ENCODE measurements at regions not wholly inside any gene's neighbourhood (a gene's known extent, or its start where the extent isn't known, plus 50 kb on each side); places are given as distances from the start of the nearest gene placed in this dataset.
"Not testable (repeated sequence)": the region's sequence is repeated elsewhere in the genome, so short reads cannot be mapped to it uniquely, and the experiment has no call there.

- no peak for DNase-seq (ENCODE audit: low spot score)
- TF ChIP-seq, protein P1, sequence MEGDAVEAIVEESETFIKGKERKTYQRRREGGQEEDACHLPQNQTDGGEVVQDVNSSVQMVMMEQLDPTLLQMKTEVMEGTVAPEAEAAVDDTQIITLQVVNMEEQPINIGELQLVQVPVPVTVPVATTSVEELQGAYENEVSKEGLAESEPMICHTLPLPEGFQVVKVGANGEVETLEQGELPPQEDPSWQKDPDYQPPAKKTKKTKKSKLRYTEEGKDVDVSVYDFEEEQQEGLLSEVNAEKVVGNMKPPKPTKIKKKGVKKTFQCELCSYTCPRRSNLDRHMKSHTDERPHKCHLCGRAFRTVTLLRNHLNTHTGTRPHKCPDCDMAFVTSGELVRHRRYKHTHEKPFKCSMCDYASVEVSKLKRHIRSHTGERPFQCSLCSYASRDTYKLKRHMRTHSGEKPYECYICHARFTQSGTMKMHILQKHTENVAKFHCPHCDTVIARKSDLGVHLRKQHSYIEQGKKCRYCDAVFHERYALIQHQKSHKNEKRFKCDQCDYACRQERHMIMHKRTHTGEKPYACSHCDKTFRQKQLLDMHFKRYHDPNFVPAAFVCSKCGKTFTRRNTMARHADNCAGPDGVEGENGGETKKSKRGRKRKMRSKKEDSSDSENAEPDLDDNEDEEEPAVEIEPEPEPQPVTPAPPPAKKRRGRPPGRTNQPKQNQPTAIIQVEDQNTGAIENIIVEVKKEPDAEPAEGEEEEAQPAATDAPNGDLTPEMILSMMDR (IDR thresholded peaks at IDR 0.05; ENCODE audit: borderline replicate concordance, control extremely low read depth, extremely low read depth, insufficient read depth, missing control alignments), result no peak
- in situ Hi-C loops (cut with MboI; ENCODE audit: low sequenced_read_pairs, unreplicated experiment), result no loop called here
Measured at GRCh38 chr4:64000241-64000640, 409.0 kb downstream of the TECRL start.

DNA sequence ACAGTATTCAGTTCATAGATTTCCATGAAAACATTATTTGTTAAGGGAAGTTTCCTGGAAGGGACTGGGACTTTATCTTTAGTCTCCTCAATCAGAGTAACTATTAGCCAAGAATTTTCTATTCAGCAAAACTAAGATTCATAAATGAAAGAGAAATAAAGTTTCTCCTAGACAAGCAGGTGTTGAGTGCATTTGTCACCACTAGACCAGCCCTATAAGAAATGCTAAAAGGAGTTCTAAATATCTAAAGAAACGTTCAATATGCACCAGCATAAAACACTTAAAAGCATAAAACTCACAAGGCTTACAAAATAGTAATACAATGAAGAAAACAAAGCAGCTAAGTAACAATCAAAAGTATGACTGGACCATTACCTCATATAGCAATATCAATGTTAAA lies 423.0 kb downstream of the TECRL start:
- no peak for DNase-seq (ENCODE audit: low spot score)
- in situ Hi-C loops (cut with MboI; ENCODE audit: low sequenced_read_pairs, unreplicated experiment), result no loop called here

GRCh38 chr4:63983224-63983623 lies 426.0 kb downstream of the TECRL start:
- in situ Hi-C loops (cut with MboI; ENCODE audit: low sequenced_read_pairs, unreplicated experiment), result no loop called here
- TF ChIP-seq, protein P1 (IDR thresholded peaks at IDR 0.05; ENCODE audit: borderline replicate concordance, control extremely low read depth, extremely low read depth, insufficient read depth, missing control alignments), result no peak

More for the DNA sequence above, 423.0 kb downstream of the TECRL start:
- TF ChIP-seq, protein P1 (IDR thresholded peaks at IDR 0.05; ENCODE audit: borderline replicate concordance, control extremely low read depth, extremely low read depth, insufficient read depth, missing control alignments), result no peak

GRCh38 chr4:63965875-63966274 lies 443.4 kb downstream of the TECRL start:
- TF ChIP-seq, protein P1 (IDR thresholded peaks at IDR 0.05; ENCODE audit: borderline replicate concordance, control extremely low read depth, extremely low read depth, insufficient read depth, missing control alignments), result no peak
- DNase-seq (ENCODE audit: low spot score), result no peak
- in situ Hi-C loops (cut with MboI; ENCODE audit: low sequenced_read_pairs, unreplicated experiment), result no loop called here

More at GRCh38 chr4:63983224-63983623, 426.0 kb downstream of the TECRL start:
- DNase-seq (ENCODE audit: low spot score), result no peak

DNA sequence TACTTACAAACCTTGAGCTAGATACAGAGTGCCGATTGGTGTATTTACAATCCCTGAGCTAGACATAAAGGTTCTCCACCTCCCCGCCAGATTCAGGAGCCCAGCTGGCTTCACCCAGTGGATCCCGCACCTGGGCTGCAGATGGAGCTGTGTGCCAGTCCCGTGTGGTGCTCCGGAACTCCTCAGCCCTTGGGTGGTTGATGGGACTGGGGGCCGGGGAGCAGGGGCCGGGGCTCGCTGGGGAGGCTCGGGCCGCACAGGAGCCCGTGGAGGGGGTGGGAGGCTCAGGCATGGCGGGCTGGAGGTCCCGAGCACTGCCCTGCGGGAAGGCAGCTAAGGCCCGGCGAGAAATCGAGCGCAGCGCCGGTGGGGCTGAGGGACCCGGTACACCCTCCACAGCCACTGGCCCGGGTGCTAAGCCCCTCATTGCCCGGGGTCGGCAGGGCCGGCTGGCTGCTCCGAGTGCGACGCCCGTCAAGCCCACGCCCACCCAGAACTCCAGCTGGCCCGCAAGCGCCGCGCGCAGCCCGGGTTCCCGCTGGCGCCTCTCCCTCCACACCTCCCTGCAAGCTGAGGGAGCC lies 466.5 kb downstream of the TECRL start:
- in situ Hi-C loops (cut with MboI; ENCODE audit: low sequenced_read_pairs, unreplicated experiment), result not testable (repeated sequence)

DNA sequence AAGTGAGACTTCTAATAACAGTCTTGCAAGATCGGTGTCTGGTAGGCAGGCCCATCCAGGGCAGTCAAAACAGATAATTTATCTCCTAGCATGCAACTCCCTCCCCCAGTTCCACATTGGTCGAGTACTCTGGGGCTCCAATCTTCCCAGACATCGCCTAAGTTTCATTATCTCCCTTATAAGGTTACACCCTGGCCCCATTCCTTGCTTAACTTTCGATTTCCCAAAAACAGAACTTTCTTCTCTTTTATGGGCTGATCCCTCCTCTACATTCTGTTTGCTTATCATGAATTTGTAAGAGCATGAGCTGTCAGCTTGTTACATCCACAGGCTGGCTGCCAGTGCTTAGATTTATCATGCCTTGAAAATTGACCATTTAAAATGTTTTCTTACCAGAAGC lies 471.3 kb downstream of the TECRL start:
- DNase-seq (ENCODE audit: low spot score), result no peak

More for the DNA sequence above, 466.5 kb downstream of the TECRL start:
- DNase-seq (ENCODE audit: low spot score), result not testable (repeated sequence)

DNA sequence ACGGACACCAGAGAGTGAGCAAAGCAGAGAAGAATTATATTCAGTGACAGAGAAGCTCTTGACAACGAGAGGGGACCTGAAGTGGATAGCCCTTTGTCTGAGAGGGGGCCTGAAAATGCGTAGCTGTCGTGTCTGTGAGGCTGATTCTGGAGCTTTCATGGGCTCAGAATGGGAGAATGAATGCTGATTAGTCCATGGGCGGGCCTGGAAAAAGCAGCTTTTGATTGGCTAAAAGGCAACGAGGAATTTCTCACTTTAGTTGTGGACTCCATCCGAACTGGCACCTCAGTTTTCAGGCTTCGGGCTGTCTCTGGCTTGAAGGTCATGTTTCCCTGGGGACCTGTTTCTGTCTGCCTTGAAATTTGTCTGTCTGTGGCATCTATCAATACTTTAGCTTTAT lies 487.1 kb downstream of the TECRL start:
- in situ Hi-C loops (cut with MboI; ENCODE audit: low sequenced_read_pairs, unreplicated experiment), result no loop called here
- DNase-seq (ENCODE audit: low spot score), result no peak
- TF ChIP-seq, protein P1 (IDR thresholded peaks at IDR 0.05; ENCODE audit: borderline replicate concordance, control extremely low read depth, extremely low read depth, insufficient read depth, missing control alignments), result no peak

More for the DNA sequence above, 471.3 kb downstream of the TECRL start:
- in situ Hi-C loops (cut with MboI; ENCODE audit: low sequenced_read_pairs, unreplicated experiment), result no loop called here
- TF ChIP-seq, protein P1 (IDR thresholded peaks at IDR 0.05; ENCODE audit: borderline replicate concordance, control extremely low read depth, extremely low read depth, insufficient read depth, missing control alignments), result no peak
